ENCODE measurements at regions not wholly inside any gene's neighbourhood (a gene's known extent, or its start where the extent isn't known, plus 50 kb on each side); places are given as distances from the start of the nearest gene placed in this dataset.

GRCh38 chr1:18047122-18047521, 60.5 kb upstream of the IGSF21 start:
- 53 to 67% methylated on average over 3 of the region's 3 CpGs for WGBS, 2 donors
- H3K4me3 ChIP-seq (ENCODE audit: low read depth, poor library complexity, severe bottlenecking) = no peak overlapping the region
- no peak for DNase-seq (ENCODE audit: low spot score in 2 of 2)
- no peak for TF ChIP-seq CTCF (IDR thresholded peaks at IDR 0.05)
- TF ChIP-seq POLR2A (IDR thresholded peaks at IDR 0.05) = no peak
- intact Hi-C loops (cut with DNase I; ENCODE audit: low total_unique reads) = no loop called here

- DNase-seq (ENCODE audit: low spot score in 2 of 2) = no peak
- intact Hi-C loops (cut with DNase I; ENCODE audit: low total_unique reads) = no loop called here
- TF ChIP-seq POLR2A (IDR thresholded peaks at IDR 0.05) (no peak), CTCF (IDR thresholded peaks at IDR 0.05) (peak in 1 of 3 donors; percentile 7)
- H3K4me3 ChIP-seq (ENCODE audit: low read depth, poor library complexity, severe bottlenecking) = no peak overlapping the region
- WGBS, 2 donors = 95 to 100% methylated on average over 1 of the region's 1 CpG
Measured at GRCh38 chr1:18049228-18049627, 58.4 kb upstream of the IGSF21 start.

- intact Hi-C loops (cut with DNase I; ENCODE audit: low total_unique reads) = no loop called here
- DNase-seq (ENCODE audit: low spot score in 2 of 2) = no peak
- H3K4me3 ChIP-seq (ENCODE audit: low read depth, poor library complexity, severe bottlenecking) = no peak overlapping the region
- 71 to 72% methylated on average over 8 of the region's 8 CpGs for WGBS, 2 donors
- TF ChIP-seq POLR2A (IDR thresholded peaks at IDR 0.05) (no peak), CTCF (IDR thresholded peaks at IDR 0.05) (no peak)
Measured at GRCh38 chr1:18052671-18053070, 54.9 kb upstream of the IGSF21 start.

DNA sequence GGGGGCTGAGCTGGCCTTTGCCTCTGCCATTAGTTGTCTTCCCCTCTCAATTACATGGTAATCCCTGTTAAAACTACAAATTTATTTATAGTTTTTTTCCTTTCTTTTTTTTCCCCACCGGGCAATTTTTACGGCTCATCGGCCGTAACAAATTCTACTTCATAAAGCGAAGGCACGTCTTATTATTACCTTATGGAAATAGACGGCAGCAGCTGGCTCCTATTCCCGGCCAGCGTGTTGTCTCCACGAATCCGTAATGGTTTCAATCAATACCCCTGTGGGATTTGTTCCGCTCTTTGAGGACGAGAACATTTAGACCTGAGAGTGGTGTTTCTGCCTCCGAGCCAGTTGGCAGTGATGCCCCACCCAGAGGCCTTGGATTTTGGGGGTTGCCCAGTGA, 52.4 kb upstream of the IGSF21 start:
- TF ChIP-seq CTCF (IDR thresholded peaks at IDR 0.05) = no peak
- no peak for TF ChIP-seq POLR2A (IDR thresholded peaks at IDR 0.05)
- no peak for DNase-seq (ENCODE audit: low spot score in 2 of 2)
- WGBS, 2 donors = 71 to 75% methylated on average over 14 of the region's 14 CpGs
- intact Hi-C loops (cut with DNase I; ENCODE audit: low total_unique reads) = no loop called here
- no peak overlapping the region for H3K4me3 ChIP-seq (ENCODE audit: low read depth, poor library complexity, severe bottlenecking)

- WGBS, 2 donors = 83 to 93% methylated on average over 1 of the region's 1 CpG
- TF ChIP-seq POLR2A (IDR thresholded peaks at IDR 0.05) (no peak), CTCF (IDR thresholded peaks at IDR 0.05) (no peak)
- no peak for DNase-seq (ENCODE audit: low spot score in 2 of 2)
- no peak overlapping the region for H3K4me3 ChIP-seq (ENCODE audit: low read depth, poor library complexity, severe bottlenecking)
- intact Hi-C loops (cut with DNase I; ENCODE audit: low total_unique reads) = no loop called here
Measured at GRCh38 chr1:18056545-18056944, 51.1 kb upstream of the IGSF21 start.

GRCh38 chr1:18057623-18058022, 50.0 kb upstream of the IGSF21 start:
- intact Hi-C loops (cut with DNase I; ENCODE audit: low total_unique reads) = no loop called here
- 63 to 73% methylated on average over 5 of the region's 5 CpGs for WGBS, 2 donors
- H3K4me3 ChIP-seq (ENCODE audit: low read depth, poor library complexity, severe bottlenecking) = no peak overlapping the region
- no peak for TF ChIP-seq POLR2A (IDR thresholded peaks at IDR 0.05)
- no peak for DNase-seq (ENCODE audit: low spot score in 2 of 2)
